ENCODE measurements at regions not wholly inside any gene's neighbourhood (a gene's known extent, or its start where the extent isn't known, plus 50 kb on each side); places are given as distances from the start of the nearest gene placed in this dataset.

- TF ChIP-seq TAF1 (IDR thresholded peaks at IDR 0.05; ENCODE audit: low read depth) (no peak), CEBPB (IDR thresholded peaks at IDR 0.05) (no peak), EGR1 (IDR thresholded peaks at IDR 0.05) (no peak), TEAD4 (IDR thresholded peaks at IDR 0.05) (no peak), RAD21 (IDR thresholded peaks at IDR 0.05; ENCODE audit: low read depth) (no peak)
- TF ChIP-seq, protein P1, sequence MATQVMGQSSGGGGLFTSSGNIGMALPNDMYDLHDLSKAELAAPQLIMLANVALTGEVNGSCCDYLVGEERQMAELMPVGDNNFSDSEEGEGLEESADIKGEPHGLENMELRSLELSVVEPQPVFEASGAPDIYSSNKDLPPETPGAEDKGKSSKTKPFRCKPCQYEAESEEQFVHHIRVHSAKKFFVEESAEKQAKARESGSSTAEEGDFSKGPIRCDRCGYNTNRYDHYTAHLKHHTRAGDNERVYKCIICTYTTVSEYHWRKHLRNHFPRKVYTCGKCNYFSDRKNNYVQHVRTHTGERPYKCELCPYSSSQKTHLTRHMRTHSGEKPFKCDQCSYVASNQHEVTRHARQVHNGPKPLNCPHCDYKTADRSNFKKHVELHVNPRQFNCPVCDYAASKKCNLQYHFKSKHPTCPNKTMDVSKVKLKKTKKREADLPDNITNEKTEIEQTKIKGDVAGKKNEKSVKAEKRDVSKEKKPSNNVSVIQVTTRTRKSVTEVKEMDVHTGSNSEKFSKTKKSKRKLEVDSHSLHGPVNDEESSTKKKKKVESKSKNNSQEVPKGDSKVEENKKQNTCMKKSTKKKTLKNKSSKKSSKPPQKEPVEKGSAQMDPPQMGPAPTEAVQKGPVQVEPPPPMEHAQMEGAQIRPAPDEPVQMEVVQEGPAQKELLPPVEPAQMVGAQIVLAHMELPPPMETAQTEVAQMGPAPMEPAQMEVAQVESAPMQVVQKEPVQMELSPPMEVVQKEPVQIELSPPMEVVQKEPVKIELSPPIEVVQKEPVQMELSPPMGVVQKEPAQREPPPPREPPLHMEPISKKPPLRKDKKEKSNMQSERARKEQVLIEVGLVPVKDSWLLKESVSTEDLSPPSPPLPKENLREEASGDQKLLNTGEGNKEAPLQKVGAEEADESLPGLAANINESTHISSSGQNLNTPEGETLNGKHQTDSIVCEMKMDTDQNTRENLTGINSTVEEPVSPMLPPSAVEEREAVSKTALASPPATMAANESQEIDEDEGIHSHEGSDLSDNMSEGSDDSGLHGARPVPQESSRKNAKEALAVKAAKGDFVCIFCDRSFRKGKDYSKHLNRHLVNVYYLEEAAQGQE (IDR thresholded peaks at IDR 0.05; ENCODE audit: low read depth): no peak
Measured at GRCh38 chr13:64410276-64411053, 2819.7 kb downstream of the PCDH9 start.
